MM.1S (cell line): ENCODE measurements at regions not wholly inside any gene's neighbourhood (a gene's known extent, or its start where the extent isn't known, plus 50 kb on each side); places are given as distances from the start of the nearest gene placed in this dataset.

Experiments used
- CTCF ChIP-seq: fragments of 300-600 bp; sonication (generic); IDR thresholded peaks from 2 replicates; pipeline ENCODE4 v1.5.1; 2016; ENCODE audit warnings: antibody characterized with exemption, low read length, mixed read lengths
- EZH2 ChIP-seq: fragments of 300-600 bp; sonication (generic); optimal IDR thresholded peaks from 2 replicates; pipeline ENCODE3; 2017; ENCODE audit warnings: low read depth, mild to moderate bottlenecking, antibody characterized with exemption, low read length, mixed read lengths

- no peak for TF ChIP-seq CTCF
- TF ChIP-seq EZH2, result no peak
Observed at GRCh38 chr5:50934343-50934742, 267.9 kb downstream of the PARP8 start.
